GM10248 (cell line): ENCODE measurements at regions not wholly inside any gene's neighbourhood (a gene's known extent, or its start where the extent isn't known, plus 50 kb on each side); places are given as distances from the start of the nearest gene placed in this dataset.

Experiments
- CTCF ChIA-PET: fragments of 300-600 bp; sonication (Branson Sonifier 250); formaldehyde crosslinking; extraction: SDS; loops from one replicate; lab custom pipeline; 2021; ENCODE audit warnings: antibody characterized with exemption; lab: Yijun Ruan, JAX
- POLR2A ChIA-PET: fragments of 350-650 bp; sonication (Branson Sonifier 250); formaldehyde crosslinking; extraction: SDS; loops from one replicate; lab custom pipeline; 2020; ENCODE audit warnings: antibody characterized with exemption; lab: Yijun Ruan, JAX
- DNase-seq: peaks from one replicate; pipeline ENCODE4 v3.0.0; 2012; ENCODE audit errors: extremely low spot score
- TF ChIP-seq, protein P1 (sequence below): IDR thresholded peaks from 2 replicates; pipeline ENCODE4 v1.5.1; 2012; ENCODE audit warnings: mild to moderate bottlenecking, low read depth; ENCODE audit errors: extremely low read depth, missing control alignments, control extremely low read depth

DNA sequence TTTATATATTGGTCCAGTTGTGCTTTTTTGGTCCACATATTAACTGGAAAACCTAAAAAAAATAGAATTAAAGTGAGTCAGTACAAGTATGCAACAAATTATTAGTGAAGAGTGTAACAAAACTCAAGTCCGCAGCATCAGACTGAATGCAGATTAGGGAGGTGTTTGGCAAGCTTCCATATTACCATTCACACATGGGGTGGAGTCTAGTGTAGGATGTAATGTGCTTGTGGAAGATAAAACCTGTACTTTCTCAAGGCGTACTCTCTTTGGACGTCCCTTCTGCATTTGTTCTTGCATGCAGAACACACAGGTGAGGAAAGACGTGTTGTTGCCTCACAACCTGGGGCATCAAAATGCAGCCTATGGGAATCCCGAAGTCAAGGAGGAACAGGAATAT is 668.7 kb downstream of the MRPL39 start:
- TF ChIP-seq, protein P1, sequence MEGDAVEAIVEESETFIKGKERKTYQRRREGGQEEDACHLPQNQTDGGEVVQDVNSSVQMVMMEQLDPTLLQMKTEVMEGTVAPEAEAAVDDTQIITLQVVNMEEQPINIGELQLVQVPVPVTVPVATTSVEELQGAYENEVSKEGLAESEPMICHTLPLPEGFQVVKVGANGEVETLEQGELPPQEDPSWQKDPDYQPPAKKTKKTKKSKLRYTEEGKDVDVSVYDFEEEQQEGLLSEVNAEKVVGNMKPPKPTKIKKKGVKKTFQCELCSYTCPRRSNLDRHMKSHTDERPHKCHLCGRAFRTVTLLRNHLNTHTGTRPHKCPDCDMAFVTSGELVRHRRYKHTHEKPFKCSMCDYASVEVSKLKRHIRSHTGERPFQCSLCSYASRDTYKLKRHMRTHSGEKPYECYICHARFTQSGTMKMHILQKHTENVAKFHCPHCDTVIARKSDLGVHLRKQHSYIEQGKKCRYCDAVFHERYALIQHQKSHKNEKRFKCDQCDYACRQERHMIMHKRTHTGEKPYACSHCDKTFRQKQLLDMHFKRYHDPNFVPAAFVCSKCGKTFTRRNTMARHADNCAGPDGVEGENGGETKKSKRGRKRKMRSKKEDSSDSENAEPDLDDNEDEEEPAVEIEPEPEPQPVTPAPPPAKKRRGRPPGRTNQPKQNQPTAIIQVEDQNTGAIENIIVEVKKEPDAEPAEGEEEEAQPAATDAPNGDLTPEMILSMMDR = no peak
- ChIA-PET CTCF (no interaction called here), POLR2A (no interaction called here)
- DNase-seq = no peak

DNA sequence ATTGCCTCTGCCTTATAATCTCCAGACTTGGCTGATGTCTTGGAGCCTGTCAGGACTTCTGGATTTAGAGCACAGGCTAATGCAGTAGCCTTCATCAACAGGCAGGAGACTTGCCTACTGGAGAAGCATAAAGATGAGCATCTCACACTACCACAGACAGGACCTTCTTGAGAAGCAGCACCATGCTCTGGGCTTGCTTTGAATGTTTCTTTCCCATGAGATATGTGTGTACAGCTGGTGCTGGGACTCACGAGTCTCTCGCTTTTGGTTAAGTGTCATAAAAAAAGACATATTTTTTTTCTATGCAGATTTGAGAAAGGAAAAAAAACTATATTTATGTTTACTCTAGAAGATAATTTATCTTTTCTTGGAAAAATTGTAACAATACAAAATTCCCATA is 671.3 kb downstream of the MRPL39 start:
- TF ChIP-seq, protein P1 = no peak
- CTCF ChIA-PET = no interaction called here
- POLR2A ChIA-PET = no interaction called here
- no peak for DNase-seq

DNA sequence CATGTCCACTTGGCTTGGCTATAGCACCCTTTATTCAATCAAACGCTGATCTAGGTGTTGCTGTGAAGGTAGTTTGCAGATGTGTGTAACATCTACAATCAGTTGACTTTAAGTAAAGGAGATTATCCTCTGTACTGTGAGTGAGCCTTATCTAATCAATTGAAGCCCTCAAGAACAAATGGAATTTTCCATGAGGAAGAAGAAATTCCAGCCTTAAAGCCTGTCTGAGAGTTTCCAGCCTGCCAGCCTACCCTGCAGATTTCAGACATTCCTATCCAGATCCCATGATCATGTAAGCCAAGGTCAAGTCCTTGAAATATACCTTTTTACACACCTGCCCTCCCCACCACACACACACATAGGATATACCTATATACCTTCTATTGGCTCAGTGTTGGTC is 696.7 kb downstream of the MRPL39 start:
- TF ChIP-seq, protein P1 = no peak
- POLR2A ChIA-PET = no interaction called here
- DNase-seq = no peak
- CTCF ChIA-PET = no interaction called here

DNA sequence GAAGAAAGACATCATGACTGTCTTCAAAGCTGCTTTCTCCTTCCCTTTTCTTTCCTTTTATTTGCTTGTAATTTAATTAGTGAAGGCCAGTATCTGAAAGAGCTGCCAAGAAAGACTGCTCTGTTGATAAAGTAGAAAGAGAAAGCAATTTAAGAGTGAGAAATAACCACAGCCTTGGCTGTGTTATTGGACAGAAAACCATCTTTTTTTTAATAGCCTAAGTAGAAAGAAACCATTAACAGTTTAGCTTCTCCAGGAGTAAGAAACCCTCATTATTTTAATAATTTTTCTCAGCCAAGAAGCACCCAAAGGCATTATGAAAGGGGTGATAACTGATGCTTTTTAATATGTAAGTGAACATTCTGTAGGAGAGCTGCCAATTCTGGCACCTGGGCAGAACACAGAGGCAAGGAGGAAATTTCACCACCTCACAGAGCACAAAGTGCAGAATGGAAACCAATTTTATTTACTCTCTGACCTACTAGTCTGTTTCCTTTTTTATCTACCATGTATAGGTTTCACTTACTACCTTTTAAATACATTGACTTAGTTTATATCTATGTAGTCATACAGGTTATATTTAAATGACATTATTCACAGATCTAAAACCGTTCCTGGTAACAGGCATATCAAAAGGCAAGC is 703.2 kb downstream of the MRPL39 start:
- DNase-seq = no peak
- CTCF ChIA-PET = interaction anchor here (1.1 to 1.7 kb wide), 2 partner anchors 23 to 482 kb away, joined by 3 to 4 read pairs; no protein-coding TSS in a partner anchor
- TF ChIP-seq, protein P1 = no peak
- POLR2A ChIA-PET = no interaction called here

DNA sequence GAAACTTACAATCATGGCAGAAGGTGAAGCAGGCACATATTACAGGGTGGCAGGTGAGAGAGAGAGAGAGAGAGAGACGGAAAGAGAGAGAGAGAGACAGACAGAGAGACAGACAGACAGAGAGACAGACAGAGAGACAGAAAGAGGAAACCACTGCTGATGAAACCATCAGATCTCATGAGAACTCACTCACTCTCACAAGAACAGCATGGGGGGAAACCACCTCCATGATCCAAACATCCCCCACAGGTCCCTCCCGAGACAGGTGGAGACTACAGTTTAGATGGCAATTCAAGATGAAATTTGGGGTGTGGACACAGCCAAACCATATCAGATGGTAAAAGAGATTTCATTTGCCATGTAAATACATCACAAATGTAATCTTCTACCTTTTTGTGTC is 708.1 kb downstream of the MRPL39 start:
- CTCF ChIA-PET = interaction anchor here (1.9 kb wide), 1 partner anchor 487 kb away, joined by 4 read pairs; no protein-coding TSS in a partner anchor

DNA sequence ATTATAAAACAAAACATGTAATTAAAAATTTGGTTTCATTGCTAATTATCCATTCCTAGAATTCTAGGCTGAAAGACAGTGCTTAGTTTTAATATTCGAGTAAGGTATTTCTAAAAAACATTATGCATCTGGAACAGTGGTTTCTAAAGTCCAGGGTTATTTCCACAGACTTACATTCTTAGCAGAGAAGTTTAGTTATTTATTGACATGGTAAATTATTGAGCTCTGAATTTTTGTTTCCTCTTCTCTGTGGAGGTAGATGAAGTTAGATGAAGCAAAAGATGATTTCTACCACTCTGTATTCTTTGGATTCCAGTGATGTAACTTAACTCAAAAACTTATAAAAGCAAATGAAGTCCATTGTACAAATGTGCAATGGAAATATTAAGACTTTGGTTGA is 709.4 kb downstream of the MRPL39 start:
- TF ChIP-seq, protein P1 = no peak
- POLR2A ChIA-PET = no interaction called here
- CTCF ChIA-PET = interaction anchor here (0.6 to 1.9 kb wide), 2 partner anchors 416 to 488 kb away, joined by 3 to 4 read pairs; no protein-coding TSS in a partner anchor
- no peak for DNase-seq

More for the DNA sequence above, 708.1 kb downstream of the MRPL39 start:
- POLR2A ChIA-PET = no interaction called here
- DNase-seq = no peak
- TF ChIP-seq, protein P1 = no peak

DNA sequence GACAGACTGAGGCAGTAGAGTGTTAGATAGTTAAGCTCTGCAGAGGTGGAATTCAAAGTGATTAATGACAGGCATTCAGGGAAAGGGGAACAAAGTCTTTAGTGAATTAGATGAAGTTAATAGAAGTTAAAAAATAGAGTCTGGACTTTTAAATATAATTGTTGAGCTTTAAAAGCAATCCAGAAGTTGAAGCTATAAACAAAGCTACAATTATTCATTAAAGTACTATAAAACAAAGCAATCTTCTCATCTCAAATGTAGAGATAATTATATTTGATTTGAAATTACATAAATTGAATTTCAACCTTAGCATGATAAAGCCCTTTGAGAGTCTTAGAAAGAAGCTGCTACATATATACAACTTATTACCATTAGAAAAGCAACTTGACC is 710.6 kb downstream of the MRPL39 start:
- TF ChIP-seq, protein P1 = no peak
- DNase-seq = no peak
- POLR2A ChIA-PET = interaction anchor here (0.5 kb wide), 1 partner anchor 200 kb away, joined by 6 read pairs; no protein-coding TSS in a partner anchor
- CTCF ChIA-PET = interaction anchor here (0.9 to 2.9 kb wide), 10 partner anchors 13 to 497 kb away, joined by 3 to 16 read pairs (median 3); no protein-coding TSS in a partner anchor
